COR-L47 (cell line): ENCODE measurements at regions not wholly inside any gene's neighbourhood (a gene's known extent, or its start where the extent isn't known, plus 50 kb on each side); places are given as distances from the start of the nearest gene placed in this dataset.
A peak's percentile ranks its signal among the peaks of the same experiment; 100 is the strongest.

Experiments used
- DNase-seq: peaks from one replicate; lab custom pipeline; 2025; lab: John Stamatoyannopoulos, UW

- peak; percentile 78 for DNase-seq
Measured at GRCh38 chr3:176430244-176431037, 766.8 kb downstream of the TBL1XR1 start.

DNA sequence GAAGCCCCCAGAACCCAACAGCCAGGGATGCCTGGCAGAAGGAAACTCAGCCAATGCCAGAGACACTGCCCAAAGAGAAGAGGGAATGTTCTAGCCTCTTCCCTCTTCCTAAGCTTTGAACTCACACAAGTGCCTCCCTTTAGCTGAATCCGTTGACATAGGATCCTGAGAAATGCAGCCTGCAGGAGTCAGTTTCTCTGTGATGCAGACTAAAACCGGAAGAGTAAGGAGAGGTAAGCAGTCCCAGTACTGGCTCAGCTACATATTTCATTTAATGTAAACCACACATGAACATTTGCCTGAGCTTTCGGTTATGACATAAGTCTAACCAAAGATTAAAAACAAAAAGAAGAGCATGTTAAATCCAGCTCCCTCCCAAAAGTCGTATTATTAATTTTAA, 768.7 kb downstream of the TBL1XR1 start:
- DNase-seq, result no peak

- DNase-seq, result no peak
Measured at GRCh38 chr3:176426371-176426770, 770.9 kb downstream of the TBL1XR1 start.

- no peak for DNase-seq
Measured at GRCh38 chr3:176416870-176417269, 780.4 kb downstream of the TBL1XR1 start.

GRCh38 chr3:176415661-176416295, 781.5 kb downstream of the TBL1XR1 start:
- DNase-seq, result no peak

DNA sequence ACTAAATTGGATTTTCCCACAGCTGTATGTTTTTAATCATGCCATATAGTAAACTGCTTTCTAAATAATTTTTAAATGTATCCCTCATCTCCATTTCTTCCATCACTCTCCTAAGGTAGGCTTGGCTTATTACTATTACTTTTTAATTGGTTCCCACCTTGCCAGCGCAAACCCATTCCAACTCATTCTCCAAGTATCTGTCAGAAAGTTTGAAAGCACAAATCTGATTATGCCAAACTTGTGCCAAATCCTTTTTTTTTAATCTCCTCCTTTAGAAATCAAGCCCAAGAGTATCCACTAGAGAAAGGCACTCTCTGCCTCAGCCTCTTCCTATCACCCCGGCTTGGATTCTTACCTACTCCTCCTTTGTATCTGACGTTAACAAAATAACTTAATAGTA, 784.5 kb downstream of the TBL1XR1 start:
- DNase-seq, result no peak

- no peak for DNase-seq
Measured at GRCh38 chr3:176403531-176403930, 793.8 kb downstream of the TBL1XR1 start.

DNA sequence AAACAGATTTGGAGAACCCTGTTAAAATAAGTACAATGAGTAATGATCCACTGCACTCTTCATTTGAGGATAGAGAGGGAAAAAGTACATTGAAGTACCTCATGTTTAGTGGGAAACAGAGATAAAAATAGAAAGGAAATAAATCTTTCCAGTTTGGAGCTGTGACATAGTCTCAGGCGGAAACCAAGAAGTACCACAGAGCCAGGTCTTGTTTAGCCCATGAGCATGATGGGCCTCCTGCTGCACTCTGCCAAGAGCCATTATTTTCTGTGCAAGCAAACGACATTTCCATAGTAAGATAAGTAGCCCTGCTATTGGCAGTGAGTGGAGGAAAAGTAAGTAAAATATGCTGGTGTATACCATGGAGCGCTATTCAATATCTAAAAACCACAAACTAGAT, 796.1 kb downstream of the TBL1XR1 start:
- no peak for DNase-seq

DNA sequence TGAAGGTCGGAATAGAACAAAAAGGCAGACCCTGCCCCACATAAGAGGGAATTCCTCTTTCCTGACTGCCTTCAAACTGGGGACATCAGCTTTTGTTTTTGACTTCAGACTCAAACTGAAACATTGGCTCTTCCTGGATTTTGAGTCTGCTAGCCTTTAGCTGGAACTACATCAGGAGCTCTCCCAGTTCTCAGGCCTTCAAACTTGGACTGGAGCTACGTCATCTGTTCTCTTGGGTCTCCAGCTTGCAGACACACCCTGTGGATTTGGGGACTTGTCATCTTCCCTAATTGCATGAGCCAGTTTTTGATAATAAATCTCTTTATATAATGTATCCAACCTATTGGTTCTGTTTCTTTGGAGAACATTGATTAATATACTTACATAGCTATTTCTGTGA, 798.1 kb downstream of the TBL1XR1 start:
- DNase-seq, result no peak

DNA sequence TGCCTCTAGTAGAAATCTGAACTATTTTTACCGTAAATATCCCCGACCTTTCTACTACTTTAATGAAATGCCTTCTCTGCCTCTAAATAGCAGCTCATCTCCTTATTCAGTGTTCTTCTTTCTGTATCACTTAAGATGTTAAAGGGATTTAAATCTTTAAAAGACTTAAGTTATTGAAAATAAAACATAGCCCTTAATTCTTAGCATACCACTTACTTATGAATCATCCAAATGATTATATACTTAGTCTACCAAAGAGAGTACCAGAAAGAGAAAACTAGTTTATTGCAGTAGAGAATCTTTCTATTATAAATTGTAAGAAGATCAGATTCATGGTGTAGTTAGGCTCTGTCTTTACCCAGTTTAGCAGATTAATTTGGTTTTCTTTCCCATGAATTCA, 802.0 kb downstream of the TBL1XR1 start:
- DNase-seq, result no peak

DNA sequence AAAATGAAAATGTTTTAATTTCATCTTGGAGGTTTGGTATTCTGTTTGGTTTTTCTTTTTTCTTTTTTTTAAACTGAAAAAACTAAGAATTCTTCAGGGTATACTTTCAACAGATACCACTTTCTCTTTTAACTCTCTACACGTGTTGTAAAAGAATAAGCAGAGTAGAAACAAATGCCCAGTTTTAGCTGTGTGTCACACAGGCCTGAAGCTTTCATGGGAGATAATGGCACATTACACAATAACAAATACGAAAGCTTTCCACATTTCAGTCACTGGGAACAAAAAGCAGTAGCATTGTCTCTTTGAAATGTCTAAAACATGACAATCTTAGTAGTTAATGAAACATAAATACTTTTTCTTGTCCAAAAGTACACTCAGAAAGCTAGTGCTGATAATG, 818.5 kb downstream of the TBL1XR1 start:
- DNase-seq, result no peak

GRCh38 chr3:176376531-176376930, 820.8 kb downstream of the TBL1XR1 start:
- DNase-seq, result peak; percentile 47

DNA sequence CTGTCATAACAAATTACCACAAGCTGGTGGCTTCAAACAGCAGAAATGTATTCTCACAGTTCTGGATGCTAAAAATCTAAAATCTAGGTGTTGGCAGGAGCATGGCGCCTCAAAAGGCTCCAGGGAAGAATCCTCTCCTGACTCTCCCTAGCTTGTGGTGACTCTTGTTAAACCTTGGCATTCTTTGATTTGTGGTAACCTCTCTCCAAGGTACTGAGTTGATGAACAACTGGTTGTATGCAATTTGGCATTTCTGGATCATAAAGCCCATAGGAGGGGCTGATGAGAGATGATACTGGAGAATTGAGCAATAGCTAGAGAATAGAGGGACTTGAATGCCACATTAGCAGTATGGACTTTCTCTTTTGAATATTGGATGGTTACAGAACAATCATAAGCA, 821.8 kb downstream of the TBL1XR1 start:
- no peak for DNase-seq

- DNase-seq, result no peak
Measured at GRCh38 chr3:176362191-176362731, 835.0 kb downstream of the TBL1XR1 start.

DNA sequence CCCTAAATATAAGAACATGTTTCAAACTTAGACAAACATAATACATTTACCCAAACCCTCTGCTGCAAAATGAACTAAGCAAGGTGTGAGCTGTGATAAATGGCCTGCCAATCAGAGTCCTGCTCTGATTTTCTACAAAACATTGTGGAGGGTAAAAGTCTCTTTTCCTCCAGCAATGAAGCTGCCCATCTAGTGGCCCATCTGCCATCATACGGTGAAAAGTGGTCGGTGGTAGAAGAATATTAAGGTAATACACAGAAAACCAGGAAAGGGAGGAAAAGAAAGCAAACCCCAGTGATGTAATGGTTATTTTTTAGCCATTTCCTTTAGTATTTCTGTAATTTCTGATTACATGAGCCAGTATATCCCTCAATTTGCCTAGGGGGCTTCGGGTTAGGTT, 838.1 kb downstream of the TBL1XR1 start:
- DNase-seq, result no peak

DNA sequence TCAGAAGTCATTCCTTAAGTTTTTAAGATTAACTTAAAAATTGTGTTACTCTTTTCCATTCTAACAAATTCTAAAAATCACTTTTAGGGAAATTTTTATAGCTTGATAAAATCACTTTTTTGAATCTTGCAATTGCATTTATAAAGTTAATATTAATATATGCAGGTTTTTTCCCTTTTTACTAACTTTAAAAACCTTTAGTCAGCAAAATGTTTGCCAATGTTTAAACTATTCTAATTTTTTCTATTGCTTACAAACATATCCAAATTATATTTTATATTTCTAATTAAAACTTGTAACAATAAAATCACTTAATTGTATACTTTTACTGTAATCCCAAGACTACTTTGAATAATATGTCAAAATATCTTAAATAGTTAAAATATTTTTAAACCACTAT, 839.4 kb downstream of the TBL1XR1 start:
- no peak for DNase-seq

- no peak for DNase-seq
Measured at GRCh38 chr3:176354843-176355242, 842.4 kb downstream of the TBL1XR1 start.

DNA sequence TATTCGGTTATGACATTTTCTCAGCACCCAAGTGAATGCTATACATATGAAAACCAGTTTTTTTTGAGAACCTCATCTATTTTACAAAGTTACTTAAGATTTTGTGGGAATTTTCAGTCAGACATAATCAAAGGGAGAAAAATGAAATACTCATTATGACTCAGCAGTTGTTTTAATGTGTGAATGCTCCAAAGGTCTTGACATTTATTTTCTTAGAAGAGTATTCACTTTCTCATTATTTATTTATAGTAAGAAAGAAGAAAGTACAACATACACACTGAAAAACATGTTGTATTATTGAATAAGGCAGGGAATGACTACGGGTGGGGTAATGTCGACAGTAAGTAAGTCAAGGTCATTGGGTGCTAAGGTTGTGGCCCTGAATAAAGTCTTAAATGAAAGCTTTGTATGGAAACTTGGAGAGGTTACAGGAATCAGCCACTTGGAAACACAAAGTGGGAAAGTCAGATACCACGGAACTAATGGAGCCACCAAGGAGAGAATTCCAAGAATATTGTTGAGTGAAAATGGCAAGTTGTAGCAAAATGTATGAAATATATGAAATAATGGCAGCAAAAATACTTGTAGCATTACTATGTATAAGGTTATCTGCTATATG, 844.5 kb downstream of the TBL1XR1 start:
- DNase-seq, result no peak

GRCh38 chr3:176351408-176351807, 845.9 kb downstream of the TBL1XR1 start:
- no peak for DNase-seq

DNA sequence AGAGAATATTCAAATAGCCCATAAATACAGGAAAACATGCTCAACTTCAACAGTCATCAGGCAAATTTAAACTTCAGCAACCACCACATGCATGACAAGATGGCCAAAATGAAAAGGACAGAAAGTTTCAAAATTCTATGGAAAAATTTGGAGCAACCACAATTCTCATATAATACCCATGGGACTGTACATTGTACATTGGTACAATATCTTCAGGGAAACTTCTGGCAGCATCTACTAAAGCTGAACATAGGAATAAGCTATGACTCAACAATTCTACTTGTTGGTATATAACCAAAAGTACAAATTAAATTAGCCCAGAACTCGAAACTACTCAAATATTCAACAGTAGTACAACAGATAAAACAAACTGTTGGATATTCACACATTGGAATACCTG, 847.6 kb downstream of the TBL1XR1 start:
- no peak for DNase-seq

GRCh38 chr3:176347424-176348146, 849.7 kb downstream of the TBL1XR1 start:
- DNase-seq, result no peak

GRCh38 chr3:176341963-176342362, 855.3 kb downstream of the TBL1XR1 start:
- DNase-seq, result no peak
